Colonic mucosa (tissue), 4 donors: ENCODE measurements at regions not wholly inside any gene's neighbourhood (a gene's known extent, or its start where the extent isn't known, plus 50 kb on each side); places are given as distances from the start of the nearest gene placed in this dataset.
"Not testable (repeated sequence)": the region's sequence is repeated elsewhere in the genome, so short reads cannot be mapped to it uniquely, and the experiment has no call there.

Experiments
- DNase-seq: peaks from one replicate; pipeline ENCODE4 v3.0.0-alpha.2; 2020
- H3K27ac ChIP-seq: fragments of 200-600 bp; one replicate; pipeline ENCODE4 v1.8.0; 2021
- H3K27me3 ChIP-seq: fragments of 200-600 bp; one replicate; pipeline ENCODE4 v1.8.0; 2021
- H3K36me3 ChIP-seq: fragments of 200-600 bp; one replicate; pipeline ENCODE4 v1.8.0; 2021
- H3K4me1 ChIP-seq: fragments of 200-600 bp; one replicate; pipeline ENCODE4 v1.8.0; 2021; ENCODE audit warnings: mild to moderate bottlenecking
- H3K4me3 ChIP-seq: fragments of 200-600 bp; one replicate; pipeline ENCODE4 v1.8.0; 2021
- H3K9ac ChIP-seq, 2 donors: one replicate each; pipeline ENCODE4 v1.7.0; 2013; ENCODE audit warnings: control low read depth in 2 of 2, low read depth in 2 of 2, low read length in 2 of 2
- H3K9me3 ChIP-seq: fragments of 200-600 bp; one replicate; pipeline ENCODE4 v1.8.0; 2021
- intact Hi-C: fragments of 100-400 bp; cut with DNase I; formaldehyde crosslinking; loops from one replicate; pipeline ENCODE4 v1.14.1; 2022
- TF ChIP-seq, protein P1 (sequence below): fragments of 200-600 bp; IDR thresholded peaks from one replicate; pipeline ENCODE4 v1.8.0; 2022; ENCODE audit warnings: antibody characterized with exemption, mild to moderate bottlenecking
- donor health status: healthy.
- donor health status: DM: no; HTN: no; CAD: no.
- donor health status: DM: no; HTN: no; CAD: no.

DNA sequence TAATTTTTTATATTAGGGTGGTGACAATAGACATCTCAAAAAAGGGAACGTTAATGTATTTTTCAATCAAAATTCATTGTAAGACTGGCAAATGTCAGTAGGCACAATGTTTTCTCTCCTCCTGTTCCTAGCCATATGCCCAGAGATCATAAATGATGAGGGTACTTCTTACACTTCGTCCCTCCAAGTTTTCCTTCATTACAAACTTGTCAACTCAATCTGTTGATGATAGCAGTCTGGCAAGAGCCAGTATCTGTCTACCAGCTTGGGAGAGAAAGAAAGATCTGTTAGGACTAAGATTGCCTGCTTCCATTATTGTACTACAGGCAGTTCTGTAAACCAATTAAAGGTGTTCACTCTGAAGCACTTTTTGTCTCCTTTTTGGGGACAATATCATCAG lies 130.9 kb upstream of the DAAM1 start:
- intact Hi-C loops = no loop called here

DNA sequence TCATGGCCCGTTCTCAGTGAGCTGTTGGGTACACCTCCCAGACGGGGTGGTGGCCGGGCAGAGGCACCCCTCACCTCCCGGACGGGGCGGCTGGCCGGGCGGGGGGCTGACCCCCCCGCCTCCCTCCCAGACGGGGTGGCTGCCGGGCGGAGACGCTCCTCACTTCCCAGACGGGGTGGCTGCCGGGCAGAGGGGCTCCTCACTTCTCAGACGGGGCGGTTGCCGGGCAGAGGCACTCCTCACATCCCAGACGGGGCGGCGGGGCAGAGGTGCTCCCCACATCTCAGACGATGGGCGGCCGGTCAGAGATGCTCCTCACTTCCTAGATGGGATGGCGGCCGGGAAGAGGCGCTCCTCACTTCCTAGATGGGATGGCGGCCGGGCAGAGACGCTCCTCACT lies 129.7 kb upstream of the DAAM1 start:
- H3K9ac ChIP-seq, H3K36me3 ChIP-seq, H3K27me3 ChIP-seq, intact Hi-C loops, H3K4me3 ChIP-seq, H3K27ac ChIP-seq, DNase-seq, H3K4me1 ChIP-seq, H3K9me3 ChIP-seq: not testable (repeated sequence)

More for the DNA sequence above, 130.9 kb upstream of the DAAM1 start:
- Histone ChIP-seq H3K9ac (no peak overlapping the region), H3K4me1 (no peaks in the 10 kb centered on the region), H3K27ac (no peak overlapping the region), H3K36me3 (no peaks in the 10 kb centered on the region), H3K9me3 (no peaks in the 10 kb centered on the region), H3K4me3 (no peak overlapping the region), H3K27me3 (no peaks in the 10 kb centered on the region)
- TF ChIP-seq, protein P1, sequence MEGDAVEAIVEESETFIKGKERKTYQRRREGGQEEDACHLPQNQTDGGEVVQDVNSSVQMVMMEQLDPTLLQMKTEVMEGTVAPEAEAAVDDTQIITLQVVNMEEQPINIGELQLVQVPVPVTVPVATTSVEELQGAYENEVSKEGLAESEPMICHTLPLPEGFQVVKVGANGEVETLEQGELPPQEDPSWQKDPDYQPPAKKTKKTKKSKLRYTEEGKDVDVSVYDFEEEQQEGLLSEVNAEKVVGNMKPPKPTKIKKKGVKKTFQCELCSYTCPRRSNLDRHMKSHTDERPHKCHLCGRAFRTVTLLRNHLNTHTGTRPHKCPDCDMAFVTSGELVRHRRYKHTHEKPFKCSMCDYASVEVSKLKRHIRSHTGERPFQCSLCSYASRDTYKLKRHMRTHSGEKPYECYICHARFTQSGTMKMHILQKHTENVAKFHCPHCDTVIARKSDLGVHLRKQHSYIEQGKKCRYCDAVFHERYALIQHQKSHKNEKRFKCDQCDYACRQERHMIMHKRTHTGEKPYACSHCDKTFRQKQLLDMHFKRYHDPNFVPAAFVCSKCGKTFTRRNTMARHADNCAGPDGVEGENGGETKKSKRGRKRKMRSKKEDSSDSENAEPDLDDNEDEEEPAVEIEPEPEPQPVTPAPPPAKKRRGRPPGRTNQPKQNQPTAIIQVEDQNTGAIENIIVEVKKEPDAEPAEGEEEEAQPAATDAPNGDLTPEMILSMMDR = no peak
- no peak for DNase-seq

DNA sequence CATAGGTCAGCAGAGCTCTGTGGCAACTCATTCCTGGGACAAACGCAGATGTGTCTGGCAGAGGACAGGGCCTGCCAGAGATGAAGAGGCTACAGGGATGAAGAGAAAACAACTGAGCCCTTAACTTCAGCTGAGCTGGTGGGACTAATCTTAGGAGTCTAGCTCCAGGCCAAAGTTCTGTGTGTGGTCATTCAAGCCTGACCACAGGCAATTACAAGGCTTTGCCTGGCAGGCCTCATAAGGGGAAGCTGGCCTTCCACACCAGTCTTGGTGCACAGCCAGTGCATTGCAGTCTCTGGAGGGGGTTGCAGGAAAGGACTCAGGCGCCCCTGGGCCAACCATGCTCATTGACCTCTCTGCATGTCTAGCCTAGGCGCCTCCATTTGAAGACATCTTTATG lies 127.6 kb upstream of the DAAM1 start:
- H3K4me3 ChIP-seq = no peak overlapping the region
- H3K27me3 ChIP-seq = no peaks in the 10 kb centered on the region
- H3K9ac ChIP-seq = no peak overlapping the region
- H3K36me3 ChIP-seq = no peaks in the 10 kb centered on the region
- no peak overlapping the region for H3K27ac ChIP-seq
- H3K9me3 ChIP-seq = no peaks in the 10 kb centered on the region
- no peaks in the 10 kb centered on the region for H3K4me1 ChIP-seq
- intact Hi-C loops = no loop called here
- TF ChIP-seq, protein P1 = no peak
- DNase-seq = no peak

DNA sequence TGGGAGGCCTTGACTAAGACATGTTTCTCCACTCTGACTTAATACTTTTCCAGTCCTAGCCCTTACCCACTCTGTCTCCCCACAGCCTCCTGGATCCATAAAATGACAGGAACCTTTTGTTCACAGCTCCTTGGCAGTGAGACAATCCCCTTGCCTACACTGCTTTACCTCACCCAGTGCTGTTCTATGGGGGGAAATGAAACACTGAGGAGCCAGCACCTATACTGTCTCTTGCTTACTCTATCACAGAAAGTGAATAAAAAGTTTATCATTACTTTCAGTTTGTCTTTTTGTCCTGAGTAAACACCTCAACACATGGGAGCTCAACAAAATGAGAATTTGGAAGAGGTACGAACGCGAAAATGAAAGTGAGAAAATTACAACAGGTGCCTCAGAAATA lies 127.2 kb upstream of the DAAM1 start:
- H3K4me3 ChIP-seq = no peak overlapping the region
- no peak overlapping the region for H3K9ac ChIP-seq
- no peaks in the 10 kb centered on the region for H3K4me1 ChIP-seq
- H3K27me3 ChIP-seq = no peaks in the 10 kb centered on the region
- H3K27ac ChIP-seq = no peak overlapping the region
- H3K9me3 ChIP-seq = no peaks in the 10 kb centered on the region
- intact Hi-C loops = no loop called here
- TF ChIP-seq, protein P1 = no peak
- H3K36me3 ChIP-seq = no peaks in the 10 kb centered on the region
- DNase-seq = no peak

DNA sequence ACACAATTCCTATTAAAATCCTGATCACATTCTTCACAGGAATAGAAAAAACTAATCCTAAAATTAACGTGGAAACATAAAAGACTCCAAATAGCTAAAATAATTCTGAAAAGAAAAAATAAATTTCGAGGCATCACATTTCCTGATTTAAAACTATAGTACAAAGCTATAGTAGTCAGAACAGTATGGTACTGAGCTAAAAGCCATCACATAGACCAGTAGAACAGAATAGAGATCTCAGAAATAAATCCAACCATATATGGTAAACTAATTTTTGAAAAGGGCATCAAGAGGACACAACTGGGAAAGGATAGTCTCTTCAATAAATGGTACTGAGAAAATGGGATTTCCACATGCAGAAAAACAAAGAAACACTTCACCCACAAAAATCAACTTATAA lies 125.2 kb upstream of the DAAM1 start:
- Histone ChIP-seq H3K27ac (no peak overlapping the region), H3K4me3 (no peak overlapping the region), H3K9me3 (no peaks in the 10 kb centered on the region), H3K4me1 (no peaks in the 10 kb centered on the region), H3K27me3 (no peaks in the 10 kb centered on the region), H3K36me3 (no peaks in the 10 kb centered on the region), H3K9ac (no peak overlapping the region)
- intact Hi-C loops = no loop called here
- no peak for DNase-seq
- TF ChIP-seq, protein P1 = no peak

DNA sequence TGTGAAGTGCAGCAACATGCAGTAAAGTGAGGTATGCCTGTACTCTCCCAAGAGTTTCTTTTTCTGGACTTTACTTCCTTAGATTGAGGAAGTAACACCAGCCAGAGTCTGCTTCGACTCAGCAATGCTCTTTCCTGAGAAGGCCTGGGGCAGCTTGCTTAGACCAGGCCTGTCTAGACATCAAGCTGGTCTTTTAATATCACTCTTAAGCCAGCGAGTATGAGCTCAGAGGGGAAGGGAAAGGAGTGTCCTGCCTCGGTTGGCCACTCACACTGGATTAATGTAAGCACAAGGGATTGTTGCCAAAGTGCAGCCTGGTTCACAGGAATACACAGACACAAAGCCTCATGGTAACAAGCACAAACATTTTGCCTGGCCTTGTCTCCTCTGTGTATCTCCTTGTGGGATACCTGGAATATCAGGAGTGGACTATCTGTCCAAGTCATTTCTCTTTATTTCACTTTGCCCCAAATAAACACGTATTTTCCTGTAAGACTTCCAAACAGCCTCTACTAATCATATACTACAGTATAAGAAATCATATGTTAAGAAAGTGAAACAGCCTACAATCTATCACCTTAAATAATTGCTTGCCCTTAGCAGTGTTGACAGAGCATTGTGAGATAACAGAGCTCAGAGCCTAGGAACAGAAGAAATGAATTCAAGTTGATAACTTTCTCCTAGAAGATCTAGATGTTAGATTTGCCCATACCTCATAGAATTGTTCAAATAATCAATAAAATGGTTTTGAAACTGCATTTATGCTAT lies 121.2 kb upstream of the DAAM1 start:
- intact Hi-C loops = no loop called here
- no peak overlapping the region for H3K4me3 ChIP-seq
- no peaks in the 10 kb centered on the region for H3K9me3 ChIP-seq
- H3K27me3 ChIP-seq = no peaks in the 10 kb centered on the region
- H3K4me1 ChIP-seq = no peaks in the 10 kb centered on the region
- TF ChIP-seq, protein P1 = no peak
- H3K27ac ChIP-seq = no peak overlapping the region
- no peaks in the 10 kb centered on the region for H3K36me3 ChIP-seq
- H3K9ac ChIP-seq = peak overlapping the region in 1 of 2 donors; percentile 14
- no peak for DNase-seq
